ENCODE measurements at regions not wholly inside any gene's neighbourhood (a gene's known extent, or its start where the extent isn't known, plus 50 kb on each side); places are given as distances from the start of the nearest gene placed in this dataset.

GRCh38 chr20:46831633-46832011, 63.0 kb upstream of the EYA2 start:
- TF ChIP-seq CTCF (optimal IDR thresholded peaks at IDR 0.05 in 1 of 3, IDR thresholded peaks at IDR 0.05 in 1 of 3, conservative IDR thresholded peaks at IDR 0.05 in 1 of 3; ENCODE audit: extremely low read depth in 1 of 3, insufficient read depth in 2 of 3, low read length in 3 of 3) (no peak), EZH2 (IDR thresholded peaks at IDR 0.05; ENCODE audit: low read length) (no peak)
